ENCODE measurements at regions not wholly inside any gene's neighbourhood (a gene's known extent, or its start where the extent isn't known, plus 50 kb on each side); places are given as distances from the start of the nearest gene placed in this dataset.

- TF ChIP-seq, protein P1, sequence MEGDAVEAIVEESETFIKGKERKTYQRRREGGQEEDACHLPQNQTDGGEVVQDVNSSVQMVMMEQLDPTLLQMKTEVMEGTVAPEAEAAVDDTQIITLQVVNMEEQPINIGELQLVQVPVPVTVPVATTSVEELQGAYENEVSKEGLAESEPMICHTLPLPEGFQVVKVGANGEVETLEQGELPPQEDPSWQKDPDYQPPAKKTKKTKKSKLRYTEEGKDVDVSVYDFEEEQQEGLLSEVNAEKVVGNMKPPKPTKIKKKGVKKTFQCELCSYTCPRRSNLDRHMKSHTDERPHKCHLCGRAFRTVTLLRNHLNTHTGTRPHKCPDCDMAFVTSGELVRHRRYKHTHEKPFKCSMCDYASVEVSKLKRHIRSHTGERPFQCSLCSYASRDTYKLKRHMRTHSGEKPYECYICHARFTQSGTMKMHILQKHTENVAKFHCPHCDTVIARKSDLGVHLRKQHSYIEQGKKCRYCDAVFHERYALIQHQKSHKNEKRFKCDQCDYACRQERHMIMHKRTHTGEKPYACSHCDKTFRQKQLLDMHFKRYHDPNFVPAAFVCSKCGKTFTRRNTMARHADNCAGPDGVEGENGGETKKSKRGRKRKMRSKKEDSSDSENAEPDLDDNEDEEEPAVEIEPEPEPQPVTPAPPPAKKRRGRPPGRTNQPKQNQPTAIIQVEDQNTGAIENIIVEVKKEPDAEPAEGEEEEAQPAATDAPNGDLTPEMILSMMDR (IDR thresholded peaks at IDR 0.05; ENCODE audit: low read depth, low read length): no peak
- no peak for TF ChIP-seq POLR2A (IDR thresholded peaks at IDR 0.05; ENCODE audit: extremely low read depth, insufficient read length)
- no peak for TF ChIP-seq MAX (IDR thresholded peaks at IDR 0.05; ENCODE audit: low read depth, low read length)
Observed at GRCh38 chr2:7189106-7189505, 271.9 kb downstream of the RNF144A start.

All from NB4 (cell line).